Thymus (tissue), 11 donors: ENCODE measurements at regions not wholly inside any gene's neighbourhood (a gene's known extent, or its start where the extent isn't known, plus 50 kb on each side); places are given as distances from the start of the nearest gene placed in this dataset.

Source experiments
- DNase-seq, 9 donors: peaks; one replicate each; pipeline ENCODE4 v3.0.0-alpha.2; 2013; ENCODE audit warnings: low spot score in 9 of 9, low read depth in 6 of 9, missing footprints in 1 of 9
- H3K27ac ChIP-seq, 2 donors: one replicate each; pipeline ENCODE4 v1.5.1; 2013; ENCODE audit warnings: control low read depth in 1 of 2, low read depth in 1 of 2, low read length in 1 of 2, mild to moderate bottlenecking in 1 of 2, moderate library complexity in 1 of 2
- H3K27me3 ChIP-seq, 2 donors: one replicate each; pipeline ENCODE4 v1.5.1; 2013; ENCODE audit warnings: low read length in 1 of 2; ENCODE audit not compliant: control insufficient read depth in 2 of 2, insufficient read depth in 1 of 2
- H3K36me3 ChIP-seq, 2 donors: one replicate each; pipeline ENCODE4 v1.5.1; 2013; ENCODE audit warnings: low read length in 1 of 2, mild to moderate bottlenecking in 1 of 2, moderate library complexity in 1 of 2; ENCODE audit not compliant: control insufficient read depth in 2 of 2, insufficient read depth in 2 of 2
- H3K4me1 ChIP-seq, 2 donors: one replicate each; pipeline ENCODE4 v1.5.1; 2013; ENCODE audit warnings: low read length in 2 of 2; ENCODE audit not compliant: control insufficient read depth in 2 of 2, insufficient read depth in 2 of 2
- H3K4me3 ChIP-seq, 2 donors: one replicate each; pipeline ENCODE4 v1.5.1; 2013; ENCODE audit warnings: low read length in 2 of 2, control low read depth in 1 of 2, mild to moderate bottlenecking in 1 of 2
- H3K9me3 ChIP-seq, 2 donors: one replicate each; pipeline ENCODE4 v1.5.1; 2013; ENCODE audit warnings: low read length in 1 of 2, mild to moderate bottlenecking in 1 of 2; ENCODE audit not compliant: control insufficient read depth in 2 of 2, insufficient read depth in 1 of 2
- WGBS: extraction: QIAGEN DNeasy Blood & Tissue Kit; methylation state at CpG from one replicate; pipeline ENCODE4 v1.1.7; 2013; 5-methylcytosine and 5-hydroxymethylcytosine counted together
- donor health status: healthy.

- Histone ChIP-seq H3K27ac (no peak overlapping the region), H3K9me3 (peaks cover 0 to 2% of the 10 kb centered on the region in 2 donors), H3K4me3 (no peak overlapping the region), H3K36me3 (no peaks in the 10 kb centered on the region), H3K4me1 (no peaks in the 10 kb centered on the region), H3K27me3 (no peaks in the 10 kb centered on the region)
- WGBS, result 98% methylated on average over 1 of the region's 1 CpG
- no peak for DNase-seq
Measured at GRCh38 chr11:95568281-95568680, 221.3 kb downstream of the FAM76B start.

- H3K27ac ChIP-seq, result no peak overlapping the region
- no peaks in the 10 kb centered on the region for H3K27me3 ChIP-seq
- H3K36me3 ChIP-seq, result no peaks in the 10 kb centered on the region
- H3K9me3 ChIP-seq, result peaks cover 0 to 2% of the 10 kb centered on the region in 2 donors
- no peak for DNase-seq
- H3K4me3 ChIP-seq, result no peak overlapping the region
- H3K4me1 ChIP-seq, result no peaks in the 10 kb centered on the region
- WGBS, result 100% methylated on average over 1 of the region's 1 CpG
Measured at GRCh38 chr11:95567685-95568084, 221.9 kb downstream of the FAM76B start.

GRCh38 chr11:95566211-95566610 is 223.4 kb downstream of the FAM76B start:
- Histone ChIP-seq H3K27me3 (no peaks in the 10 kb centered on the region), H3K4me1 (no peaks in the 10 kb centered on the region), H3K27ac (no peak overlapping the region), H3K36me3 (no peaks in the 10 kb centered on the region), H3K4me3 (no peak overlapping the region), H3K9me3 (peaks cover 0 to 2% of the 10 kb centered on the region in 2 donors)
- WGBS, result 29% methylated on average over 1 of the region's 1 CpG
- DNase-seq, result no peak

GRCh38 chr11:95565724-95566141 is 223.8 kb downstream of the FAM76B start:
- no peak overlapping the region for H3K4me3 ChIP-seq
- H3K27ac ChIP-seq, result no peak overlapping the region
- no peaks in the 10 kb centered on the region for H3K36me3 ChIP-seq
- 98% methylated on average over 1 of the region's 1 CpG for WGBS
- H3K9me3 ChIP-seq, result peaks cover 0 to 2% of the 10 kb centered on the region in 2 donors
- H3K27me3 ChIP-seq, result no peaks in the 10 kb centered on the region
- no peak for DNase-seq
- no peaks in the 10 kb centered on the region for H3K4me1 ChIP-seq

- no peak for DNase-seq
- 4% methylated on average over 2 of the region's 2 CpGs for WGBS
- Histone ChIP-seq H3K27me3 (no peaks in the 10 kb centered on the region), H3K9me3 (no peaks in the 10 kb centered on the region), H3K4me3 (no peak overlapping the region), H3K27ac (no peak overlapping the region), H3K36me3 (no peaks in the 10 kb centered on the region), H3K4me1 (no peaks in the 10 kb centered on the region)
Measured at GRCh38 chr11:95563859-95564258, 225.7 kb downstream of the FAM76B start.

- no peaks in the 10 kb centered on the region for H3K9me3 ChIP-seq
- no peak overlapping the region for H3K4me3 ChIP-seq
- no peaks in the 10 kb centered on the region for H3K36me3 ChIP-seq
- H3K27ac ChIP-seq, result no peak overlapping the region
- H3K27me3 ChIP-seq, result no peaks in the 10 kb centered on the region
- H3K4me1 ChIP-seq, result no peaks in the 10 kb centered on the region
- 96% methylated on average over 2 of the region's 2 CpGs for WGBS
- no peak for DNase-seq
Measured at GRCh38 chr11:95563173-95563572, 226.4 kb downstream of the FAM76B start.

GRCh38 chr11:95562196-95562921 is 227.2 kb downstream of the FAM76B start:
- no peak overlapping the region for H3K4me3 ChIP-seq
- no peak for DNase-seq
- no peaks in the 10 kb centered on the region for H3K36me3 ChIP-seq
- H3K27me3 ChIP-seq, result no peaks in the 10 kb centered on the region
- H3K27ac ChIP-seq, result no peak overlapping the region
- no peaks in the 10 kb centered on the region for H3K4me1 ChIP-seq
- H3K9me3 ChIP-seq, result no peaks in the 10 kb centered on the region
- WGBS, result 94% methylated on average over 6 of the region's 6 CpGs

- DNase-seq, result no peak
- no peaks in the 10 kb centered on the region for H3K36me3 ChIP-seq
- no peaks in the 10 kb centered on the region for H3K9me3 ChIP-seq
- no peaks in the 10 kb centered on the region for H3K4me1 ChIP-seq
- 82% methylated on average over 4 of the region's 4 CpGs for WGBS
- no peak overlapping the region for H3K27ac ChIP-seq
- H3K4me3 ChIP-seq, result no peak overlapping the region
- no peaks in the 10 kb centered on the region for H3K27me3 ChIP-seq
Measured at GRCh38 chr11:95559899-95560298, 229.7 kb downstream of the FAM76B start.

GRCh38 chr11:95557376-95557775 is 232.2 kb downstream of the FAM76B start:
- no peak overlapping the region for H3K4me3 ChIP-seq
- 90% methylated on average over 1 of the region's 1 CpG for WGBS

More at GRCh38 chr11:95557376-95557775, 232.2 kb downstream of the FAM76B start:
- Histone ChIP-seq H3K27ac (no peak overlapping the region), H3K9me3 (no peaks in the 10 kb centered on the region), H3K27me3 (no peaks in the 10 kb centered on the region), H3K4me1 (no peaks in the 10 kb centered on the region), H3K36me3 (no peaks in the 10 kb centered on the region)
- no peak for DNase-seq
